Naive B cell (primary cell): ENCODE measurements at regions not wholly inside any gene's neighbourhood (a gene's known extent, or its start where the extent isn't known, plus 50 kb on each side); places are given as distances from the start of the nearest gene placed in this dataset.
"Not testable (repeated sequence)": the region's sequence is repeated elsewhere in the genome, so short reads cannot be mapped to it uniquely, and the experiment has no call there.

Experiments used
- ATAC-seq, 2 donors: fragments of 150-1000 bp; cut with Tn5 transposase; 2 replicates each; pipeline ENCODE4 v1.10.0; 2021; ENCODE audit warnings: low read depth in 2 of 2, mild to moderate bottlenecking in 2 of 2, moderate library complexity in 2 of 2
- DNase-seq: peaks from one replicate; pipeline ENCODE4 v3.0.0; 2022
- H3K27ac Mint-ChIP-seq, 6 donors: one replicate each; pipeline ENCODE4 v1.8.0; 2020 to 2022; ENCODE audit warnings: mild to moderate bottlenecking in 6 of 6, mixed read lengths in 6 of 6, moderate library complexity in 5 of 6, inconsistent platforms in 2 of 6
- H3K27me3 Mint-ChIP-seq, 3 donors: one replicate each; pipeline ENCODE4 v1.8.0; 2021 to 2022; ENCODE audit warnings: mixed read lengths in 3 of 3, mild to moderate bottlenecking in 1 of 3
- H3K36me3 Mint-ChIP-seq, 2 donors: one replicate each; pipeline ENCODE4 v1.8.0; 2020 to 2022; ENCODE audit warnings: mixed read lengths in 2 of 2, inconsistent platforms in 1 of 2, mild to moderate bottlenecking in 1 of 2
- H3K4me1 Mint-ChIP-seq, 3 donors: one replicate each; pipeline ENCODE4 v1.8.0; 2020 to 2022; ENCODE audit warnings: mixed read lengths in 3 of 3, inconsistent platforms in 1 of 3, mild to moderate bottlenecking in 1 of 3, moderate library complexity in 1 of 3
- H3K4me3 Mint-ChIP-seq, 8 donors: one replicate each; pipeline ENCODE4 v1.8.0; 2020 to 2022; ENCODE audit warnings: mild to moderate bottlenecking in 8 of 8, mixed read lengths in 8 of 8, moderate library complexity in 8 of 8, inconsistent platforms in 2 of 8
- H3K9me3 Mint-ChIP-seq, 7 donors: one replicate each; pipeline ENCODE4 v1.8.0; 2020 to 2022; ENCODE audit warnings: mixed read lengths in 7 of 7, mild to moderate bottlenecking in 5 of 7, inconsistent platforms in 2 of 7, moderate library complexity in 1 of 7

DNA sequence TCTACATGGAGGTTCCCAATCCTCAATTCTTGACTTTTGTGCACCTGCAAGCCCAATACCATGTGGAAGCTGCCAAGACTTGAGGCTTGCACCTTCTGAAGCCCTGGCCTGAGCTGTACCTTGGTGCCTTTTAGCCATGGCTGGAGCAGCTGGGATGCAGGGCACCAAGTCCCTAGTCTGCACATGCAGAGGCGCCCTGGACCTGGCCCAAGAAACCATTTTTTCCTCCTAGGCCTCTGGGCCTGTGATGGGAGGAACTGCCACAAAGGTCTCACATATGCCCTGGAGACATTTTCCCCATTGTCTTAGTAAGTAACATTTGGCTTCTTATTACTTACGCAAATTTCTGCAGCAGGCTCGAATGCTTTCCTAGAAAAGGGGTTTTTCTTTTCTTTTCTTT lies 431.9 kb upstream of the ANO5 start:
- H3K4me3 Mint-ChIP-seq, result no peak overlapping the region
- H3K9me3 Mint-ChIP-seq, result peaks cover 5 to 49% (median 10%) of the 10 kb centered on the region in 7 donors
- no peak for ATAC-seq
- H3K27me3 Mint-ChIP-seq, result no peaks in the 10 kb centered on the region
- no peaks in the 10 kb centered on the region for H3K36me3 Mint-ChIP-seq
- H3K4me1 Mint-ChIP-seq, result no peaks in the 10 kb centered on the region
- no peak overlapping the region for H3K27ac Mint-ChIP-seq
- DNase-seq, result no peak

DNA sequence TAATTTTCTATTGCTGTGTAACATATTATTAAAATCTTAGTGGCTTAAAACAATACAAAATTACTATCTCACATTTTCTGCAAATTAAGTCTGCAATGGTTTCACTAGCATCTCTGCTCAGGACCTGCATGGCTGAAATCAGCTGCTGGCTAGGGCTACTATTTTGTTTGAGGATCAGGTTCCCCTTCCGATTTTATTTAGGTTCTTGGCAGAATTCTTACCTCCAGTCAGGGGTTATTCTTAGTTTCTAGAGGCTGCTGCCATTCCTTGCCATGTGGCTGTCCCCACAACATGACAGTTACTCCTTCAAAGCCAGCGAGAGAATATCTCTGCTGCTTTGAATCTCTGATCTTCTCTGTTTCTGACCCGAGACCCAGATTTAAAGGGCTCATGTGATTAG lies 424.5 kb upstream of the ANO5 start:
- Mint-ChIP-seq H3K27me3 (no peaks in the 10 kb centered on the region), H3K9me3 (peaks cover 0 to 9% (median 3%) of the 10 kb centered on the region in 7 donors), H3K27ac (no peak overlapping the region), H3K4me1 (no peaks in the 10 kb centered on the region), H3K4me3 (no peak overlapping the region), H3K36me3 (no peaks in the 10 kb centered on the region)
- ATAC-seq (no peak), DNase-seq (no peak)

DNA sequence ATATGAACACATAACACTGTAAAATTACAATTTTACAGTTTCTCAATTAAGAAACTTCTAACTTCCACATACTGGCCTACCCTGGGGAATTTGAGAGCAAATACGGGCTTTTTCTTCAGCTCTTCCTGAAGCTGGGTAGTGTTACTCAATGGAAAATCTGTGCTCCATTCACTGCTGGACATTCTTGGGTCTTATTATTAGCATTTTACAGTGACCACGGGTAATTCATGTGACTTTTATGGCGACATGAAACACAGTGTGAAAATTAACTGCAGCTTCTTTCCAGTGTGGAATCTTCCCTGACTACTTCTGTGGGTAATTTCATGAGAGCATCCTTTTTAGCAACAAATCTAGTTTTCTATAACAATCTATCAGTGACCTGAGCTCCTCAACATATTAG lies 423.7 kb upstream of the ANO5 start:
- Mint-ChIP-seq H3K9me3 (peaks cover 0 to 6% (median 3%) of the 10 kb centered on the region in 7 donors), H3K4me3 (no peak overlapping the region), H3K27ac (no peak overlapping the region), H3K4me1 (no peaks in the 10 kb centered on the region), H3K36me3 (no peaks in the 10 kb centered on the region), H3K27me3 (no peaks in the 10 kb centered on the region)
- DNase-seq (no peak), ATAC-seq (no peak)

DNA sequence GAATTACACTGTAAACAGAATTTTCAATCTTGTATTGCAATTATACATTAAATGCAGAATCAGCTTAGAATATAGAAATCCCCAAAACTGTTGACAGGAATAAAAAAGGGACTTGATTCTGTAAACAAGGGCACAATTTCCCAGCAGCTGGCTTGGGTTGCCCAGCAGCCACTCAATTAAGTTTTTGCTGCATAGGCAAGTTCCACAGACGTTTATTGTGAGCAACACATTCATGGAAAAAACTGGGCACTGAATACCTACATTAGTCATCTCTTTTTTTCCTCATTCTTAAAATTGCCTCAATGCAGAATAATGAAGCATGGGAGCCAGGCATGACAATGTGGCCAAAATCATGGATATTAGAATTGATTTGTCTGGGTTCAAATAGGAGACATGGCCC lies 421.8 kb upstream of the ANO5 start:
- Mint-ChIP-seq H3K36me3 (no peaks in the 10 kb centered on the region), H3K27me3 (no peaks in the 10 kb centered on the region), H3K4me1 (no peaks in the 10 kb centered on the region), H3K4me3 (no peak overlapping the region), H3K27ac (no peak overlapping the region), H3K9me3 (peaks cover 0 to 8% (median 3%) of the 10 kb centered on the region in 7 donors)
- ATAC-seq (no peak), DNase-seq (no peak)

DNA sequence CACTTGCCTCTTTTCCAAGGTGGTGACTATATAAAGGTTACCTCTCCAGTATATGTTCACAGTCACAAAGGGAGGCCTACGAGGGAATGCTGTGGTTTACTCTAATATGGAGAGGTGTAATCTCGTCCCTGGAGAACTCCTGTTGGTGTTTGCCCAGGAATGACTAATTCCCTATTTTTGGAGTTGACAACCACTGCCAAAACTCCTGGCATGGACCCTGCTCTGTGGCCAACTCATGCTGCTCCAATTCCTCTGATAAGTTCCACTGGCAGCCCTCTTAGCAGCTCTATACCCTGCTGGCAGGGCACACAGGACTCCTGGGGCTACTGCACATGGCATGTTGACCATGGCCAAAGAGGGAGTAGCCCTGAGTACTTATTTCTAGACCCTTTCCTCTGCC lies 418.7 kb upstream of the ANO5 start:
- Mint-ChIP-seq H3K27ac (no peak overlapping the region), H3K27me3 (no peaks in the 10 kb centered on the region), H3K4me1 (no peaks in the 10 kb centered on the region), H3K4me3 (no peak overlapping the region), H3K36me3 (no peaks in the 10 kb centered on the region), H3K9me3 (peaks cover 0 to 13% (median 3%) of the 10 kb centered on the region in 7 donors)
- DNase-seq, result no peak
- no peak for ATAC-seq

DNA sequence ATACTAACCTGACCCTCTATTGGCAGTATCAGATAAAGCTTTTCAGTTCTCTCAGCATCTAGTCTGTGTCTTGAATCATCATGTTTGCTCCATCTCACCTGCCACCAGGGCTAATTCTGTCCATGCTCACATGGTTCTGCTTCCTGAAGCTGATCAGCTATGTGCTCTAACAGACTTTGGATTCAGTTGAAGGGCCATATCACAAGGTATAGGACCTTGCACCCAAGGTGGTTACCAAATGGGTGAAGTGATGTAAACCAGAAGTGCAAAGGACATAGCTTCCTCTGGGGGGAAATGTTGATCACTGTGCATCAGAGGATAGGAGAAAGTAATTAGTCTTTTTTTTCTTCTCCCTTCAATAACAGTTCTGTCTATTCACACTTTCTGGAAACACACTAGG lies 417.0 kb upstream of the ANO5 start:
- Mint-ChIP-seq H3K27ac (no peak overlapping the region), H3K4me3 (no peak overlapping the region), H3K27me3 (no peaks in the 10 kb centered on the region), H3K36me3 (no peaks in the 10 kb centered on the region), H3K9me3 (peaks cover 0 to 13% (median 3%) of the 10 kb centered on the region in 7 donors), H3K4me1 (no peaks in the 10 kb centered on the region)
- no peak for ATAC-seq
- DNase-seq, result no peak

DNA sequence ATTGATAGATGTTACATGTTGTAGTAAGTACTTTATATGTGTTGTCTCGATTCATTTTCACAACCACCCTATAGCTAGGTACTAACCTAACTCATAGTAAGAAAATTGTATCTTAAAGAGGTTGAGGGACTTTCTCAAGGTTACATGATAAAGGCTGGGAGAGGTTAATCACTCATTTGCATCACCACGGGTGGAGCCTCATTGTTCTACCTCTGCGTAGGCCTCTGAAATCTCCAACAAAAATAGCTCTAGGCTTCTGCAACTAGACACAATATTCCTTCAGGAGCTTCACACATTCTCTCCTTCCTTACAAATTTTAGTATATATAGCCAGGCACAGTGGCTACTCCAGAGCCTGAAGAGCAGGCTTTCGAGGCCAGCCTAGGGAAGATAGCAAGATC lies 408.9 kb upstream of the ANO5 start:
- DNase-seq, result no peak
- Mint-ChIP-seq H3K27ac (no peak overlapping the region), H3K36me3 (no peaks in the 10 kb centered on the region), H3K9me3 (peaks cover 0 to 17% (median 8%) of the 10 kb centered on the region in 7 donors), H3K27me3 (no peaks in the 10 kb centered on the region), H3K4me3 (no peak overlapping the region), H3K4me1 (no peaks in the 10 kb centered on the region)
- ATAC-seq, result no peak

DNA sequence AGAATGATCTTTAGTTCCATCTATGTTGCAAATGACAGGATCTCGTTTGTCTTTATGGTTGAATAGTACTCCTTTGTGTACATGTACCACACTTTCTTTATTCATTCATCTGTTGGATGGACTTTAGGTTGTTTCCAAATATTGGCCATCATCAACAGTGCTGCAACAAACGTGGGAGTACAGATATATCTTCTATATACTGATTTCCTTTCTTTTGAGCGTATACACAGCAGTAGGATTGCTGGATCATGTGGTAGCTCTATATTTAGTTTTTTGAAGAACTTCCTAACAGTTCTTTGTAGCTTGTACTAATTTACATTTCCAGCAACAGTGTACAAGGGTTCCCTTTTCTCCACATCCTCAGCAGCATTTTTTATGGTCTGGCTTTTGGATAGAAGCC lies 407.5 kb upstream of the ANO5 start:
- peaks cover 4 to 26% (median 11%) of the 10 kb centered on the region in 7 donors for H3K9me3 Mint-ChIP-seq
- no peaks in the 10 kb centered on the region for H3K36me3 Mint-ChIP-seq
- no peaks in the 10 kb centered on the region for H3K4me1 Mint-ChIP-seq
- no peaks in the 10 kb centered on the region for H3K27me3 Mint-ChIP-seq
- no peak for DNase-seq
- no peak for ATAC-seq
- H3K27ac Mint-ChIP-seq, result no peak overlapping the region
- no peak overlapping the region for H3K4me3 Mint-ChIP-seq

DNA sequence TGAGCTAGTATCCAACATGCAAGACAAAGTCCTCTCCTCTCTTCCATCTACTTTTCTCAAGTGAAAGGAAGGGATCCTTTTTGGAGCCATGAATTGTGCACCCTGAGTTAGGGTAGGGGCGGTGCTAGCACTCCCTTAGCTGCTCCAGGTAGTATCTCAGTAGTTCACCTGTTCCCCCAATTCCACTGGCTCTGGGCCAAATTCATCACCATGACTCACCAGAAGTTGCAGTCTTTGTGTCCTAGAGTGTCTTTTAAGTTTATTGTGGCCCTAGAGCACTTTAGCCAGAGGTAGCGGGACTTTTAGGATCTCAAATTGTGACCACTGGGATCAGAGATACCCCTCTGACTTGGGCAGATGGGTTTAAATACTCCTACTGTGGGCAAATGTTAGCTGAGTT lies 398.6 kb upstream of the ANO5 start:
- ATAC-seq (no peak), DNase-seq (no peak)
- Mint-ChIP-seq H3K27me3 (no peaks in the 10 kb centered on the region), H3K36me3 (no peaks in the 10 kb centered on the region), H3K4me3 (no peak overlapping the region), H3K9me3 (peaks cover 2 to 20% (median 10%) of the 10 kb centered on the region in 7 donors), H3K27ac (no peak overlapping the region), H3K4me1 (no peaks in the 10 kb centered on the region)

DNA sequence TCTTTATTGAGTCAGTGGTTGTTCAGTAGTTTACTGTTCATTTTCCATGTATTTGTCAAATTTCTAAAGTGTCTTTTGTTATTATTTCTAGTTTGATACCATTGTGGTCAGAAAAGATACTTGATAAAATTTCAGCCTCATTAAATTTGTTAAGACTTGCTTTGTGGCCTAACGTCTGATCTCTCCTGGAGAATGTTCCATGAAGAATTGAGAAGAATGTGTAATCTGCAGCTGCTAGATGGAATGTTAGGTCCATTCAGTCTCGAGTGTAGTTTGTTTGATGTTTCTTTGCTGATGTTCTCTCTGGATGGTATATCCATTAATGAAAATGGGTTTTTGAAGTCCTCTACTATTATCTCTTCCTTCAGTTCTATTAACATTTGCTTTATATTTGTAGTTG lies 394.7 kb upstream of the ANO5 start:
- no peaks in the 10 kb centered on the region for H3K27me3 Mint-ChIP-seq
- no peak for ATAC-seq
- peaks cover 0 to 16% (median 1%) of the 10 kb centered on the region in 7 donors for H3K9me3 Mint-ChIP-seq
- no peaks in the 10 kb centered on the region for H3K36me3 Mint-ChIP-seq
- no peak overlapping the region for H3K4me3 Mint-ChIP-seq
- no peak for DNase-seq
- H3K4me1 Mint-ChIP-seq, result no peaks in the 10 kb centered on the region
- no peak overlapping the region for H3K27ac Mint-ChIP-seq

DNA sequence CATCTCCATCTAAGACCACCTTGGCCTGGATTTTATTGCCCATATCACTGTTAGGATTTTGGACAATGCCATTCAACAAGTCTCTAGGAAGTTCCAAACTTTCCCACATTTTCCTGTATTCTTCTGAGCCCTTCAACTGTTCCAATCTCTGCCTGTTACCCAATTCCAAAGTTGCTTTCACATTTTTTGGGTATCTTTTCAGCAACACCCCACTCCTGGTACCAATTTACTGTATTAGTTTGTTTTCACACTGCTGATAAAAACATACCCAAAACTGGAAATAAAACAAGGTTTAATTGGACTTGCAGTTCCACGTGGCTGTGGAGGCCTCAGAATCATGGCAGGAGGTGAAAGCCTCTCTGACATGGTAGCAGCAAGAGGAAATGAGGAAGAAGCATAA lies 388.4 kb upstream of the ANO5 start:
- not testable (repeated sequence) for H3K27ac Mint-ChIP-seq, H3K4me3 Mint-ChIP-seq, H3K27me3 Mint-ChIP-seq, ATAC-seq, H3K36me3 Mint-ChIP-seq, H3K4me1 Mint-ChIP-seq, DNase-seq
- peaks cover 0 to 24% (median 6%) of the 10 kb centered on the region in 7 donors for H3K9me3 Mint-ChIP-seq

DNA sequence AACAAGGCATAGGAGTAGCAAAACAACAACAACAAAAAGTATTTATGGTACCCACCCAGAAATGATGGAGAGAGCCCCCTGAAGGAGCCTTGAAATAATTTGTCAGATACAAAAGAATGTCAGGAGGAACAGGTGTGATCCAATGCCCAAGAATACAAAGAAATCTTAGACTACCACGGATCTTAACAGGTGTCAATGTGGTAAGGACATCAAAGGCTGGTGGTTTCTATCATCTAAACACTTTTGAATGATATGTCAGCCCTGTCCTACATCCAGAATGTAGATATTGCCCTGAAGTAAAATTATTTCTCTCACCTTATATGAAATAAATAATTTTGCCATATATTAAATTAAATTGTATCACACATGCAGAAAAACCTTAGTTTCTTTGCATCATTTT lies 386.4 kb upstream of the ANO5 start:
- Mint-ChIP-seq H3K4me3 (no peak overlapping the region), H3K4me1 (no peaks in the 10 kb centered on the region), H3K27ac (no peak overlapping the region), H3K9me3 (peaks cover 5 to 24% (median 5%) of the 10 kb centered on the region in 7 donors), H3K27me3 (no peaks in the 10 kb centered on the region), H3K36me3 (no peaks in the 10 kb centered on the region)
- no peak for ATAC-seq
- DNase-seq, result no peak

DNA sequence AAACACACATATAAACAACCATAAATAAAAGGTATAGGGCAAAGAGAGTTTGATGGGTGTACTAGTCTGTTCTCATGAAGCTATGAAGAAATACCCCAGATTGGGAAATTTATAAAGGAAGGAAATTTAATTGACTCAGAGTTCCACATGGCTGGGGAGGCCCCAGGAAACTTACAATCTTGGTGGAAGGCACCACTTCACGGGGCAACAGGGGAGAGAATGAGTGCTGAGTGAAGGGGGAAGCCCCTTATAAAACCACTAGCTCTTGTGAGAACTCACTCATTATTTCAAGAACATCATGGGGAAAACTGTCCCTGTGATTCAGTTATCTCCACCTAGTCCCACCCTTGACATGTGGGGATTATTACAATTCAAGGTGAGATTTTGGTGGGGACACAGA lies 385.9 kb upstream of the ANO5 start:
- DNase-seq (no peak), ATAC-seq (no peak)
- Mint-ChIP-seq H3K4me1 (no peaks in the 10 kb centered on the region), H3K27ac (no peak overlapping the region), H3K9me3 (peaks cover 5 to 20% (median 5%) of the 10 kb centered on the region in 7 donors), H3K36me3 (no peaks in the 10 kb centered on the region), H3K27me3 (no peaks in the 10 kb centered on the region), H3K4me3 (no peak overlapping the region)

DNA sequence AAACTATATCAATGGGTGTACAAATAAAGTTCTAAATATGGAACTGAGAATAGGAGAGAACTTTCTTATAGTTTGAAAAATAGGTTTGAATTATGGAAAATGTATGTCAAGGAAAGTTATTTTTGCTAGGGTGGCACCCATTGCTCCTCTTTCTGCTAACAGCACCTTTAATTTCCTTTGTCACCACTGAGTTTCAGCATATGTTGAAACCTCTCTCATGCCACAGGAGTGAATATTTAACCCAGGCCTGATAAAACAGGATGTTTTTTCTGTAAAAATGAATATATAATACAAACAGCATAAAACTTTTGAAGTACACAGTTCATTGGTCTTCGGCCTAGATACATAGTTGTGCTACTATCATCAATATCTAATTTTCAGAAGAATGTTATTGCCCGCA lies 385.5 kb upstream of the ANO5 start:
- H3K9me3 Mint-ChIP-seq, result peaks cover 5 to 18% (median 5%) of the 10 kb centered on the region in 7 donors
- DNase-seq, result no peak
- no peaks in the 10 kb centered on the region for H3K27me3 Mint-ChIP-seq
- no peaks in the 10 kb centered on the region for H3K36me3 Mint-ChIP-seq
- H3K27ac Mint-ChIP-seq, result no peak overlapping the region
- H3K4me1 Mint-ChIP-seq, result no peaks in the 10 kb centered on the region
- no peak overlapping the region for H3K4me3 Mint-ChIP-seq
- ATAC-seq, result no peak

DNA sequence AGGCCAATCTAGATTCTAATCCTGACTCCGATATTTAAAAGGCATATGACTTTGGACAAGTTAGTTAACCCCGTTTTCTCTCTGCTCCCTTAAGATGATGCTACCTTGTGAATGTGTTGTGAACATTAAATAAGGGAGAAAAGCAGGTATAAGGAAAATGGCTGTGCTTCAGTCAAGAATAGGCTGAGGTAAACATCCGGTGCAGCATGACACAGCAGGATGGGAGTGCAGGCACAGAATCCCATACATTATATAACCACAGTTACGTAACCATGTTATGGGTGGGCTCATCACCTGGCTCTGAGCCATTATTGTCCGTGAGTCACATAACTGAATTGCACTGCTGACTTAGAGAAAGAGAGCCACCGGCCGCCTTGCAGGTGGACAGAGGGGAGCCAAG lies 382.2 kb upstream of the ANO5 start:
- DNase-seq, result no peak
- no peak for ATAC-seq
- Mint-ChIP-seq H3K4me3 (no peak overlapping the region), H3K27me3 (no peaks in the 10 kb centered on the region), H3K27ac (no peak overlapping the region), H3K36me3 (no peaks in the 10 kb centered on the region), H3K9me3 (peaks cover 0 to 9% (median 2%) of the 10 kb centered on the region in 7 donors), H3K4me1 (no peaks in the 10 kb centered on the region)
